HG02763 (cell line): ENCODE measurements at regions not wholly inside any gene's neighbourhood (a gene's known extent, or its start where the extent isn't known, plus 50 kb on each side); places are given as distances from the start of the nearest gene placed in this dataset.
"Not testable (repeated sequence)": the region's sequence is repeated elsewhere in the genome, so short reads cannot be mapped to it uniquely, and the experiment has no call there.

ENCODE experiments used
- ATAC-seq: cut with Tn5 transposase; IDR thresholded peaks from one replicate; pipeline ENCODE4 v1.9.1; 2021; ENCODE audit warnings: mild to moderate bottlenecking, moderate library complexity; ENCODE audit not compliant: unreplicated experiment

- no peak for ATAC-seq
These were observed 647.3 kb upstream of the GHITM start for GRCh38 chr10:83492004-83492403.

- ATAC-seq: no peak
These were observed 626.6 kb upstream of the GHITM start for GRCh38 chr10:83512681-83513080.

GRCh38 chr10:83515001-83515400 is 624.3 kb upstream of the GHITM start:
- no peak for ATAC-seq

- no peak for ATAC-seq
These were observed 622.5 kb upstream of the GHITM start for GRCh38 chr10:83516788-83517187.

GRCh38 chr10:83517456-83517855 is 621.9 kb upstream of the GHITM start:
- no peak for ATAC-seq

- ATAC-seq: no peak
These were observed 620.5 kb upstream of the GHITM start for GRCh38 chr10:83518779-83519178.

- not testable (repeated sequence) for ATAC-seq
These were observed 618.9 kb upstream of the GHITM start for GRCh38 chr10:83520386-83520785.

GRCh38 chr10:83522456-83522855 is 616.9 kb upstream of the GHITM start:
- no peak for ATAC-seq

- ATAC-seq: no peak
These were observed 616.4 kb upstream of the GHITM start for GRCh38 chr10:83522881-83523386.

GRCh38 chr10:83527934-83528333 is 611.4 kb upstream of the GHITM start:
- no peak for ATAC-seq

- no peak for ATAC-seq
These were observed 606.0 kb upstream of the GHITM start for GRCh38 chr10:83533290-83533689.

GRCh38 chr10:83536426-83536825 is 602.9 kb upstream of the GHITM start:
- ATAC-seq: no peak

- no peak for ATAC-seq
These were observed 601.3 kb upstream of the GHITM start for GRCh38 chr10:83538047-83538446.

- ATAC-seq: no peak
These were observed 599.6 kb upstream of the GHITM start for GRCh38 chr10:83539528-83540308.

GRCh38 chr10:83541046-83541445 is 598.3 kb upstream of the GHITM start:
- no peak for ATAC-seq

GRCh38 chr10:83542774-83543411 is 596.4 kb upstream of the GHITM start:
- peak; percentile 48 for ATAC-seq

GRCh38 chr10:83543691-83544462 is 595.4 kb upstream of the GHITM start:
- ATAC-seq: no peak

GRCh38 chr10:83545901-83546391 is 593.4 kb upstream of the GHITM start:
- peak; percentile 33 for ATAC-seq

- not testable (repeated sequence) for ATAC-seq
These were observed 588.1 kb upstream of the GHITM start for GRCh38 chr10:83551190-83551589.

GRCh38 chr10:83553366-83553765 is 585.9 kb upstream of the GHITM start:
- ATAC-seq: no peak

GRCh38 chr10:83555264-83555663 is 584.0 kb upstream of the GHITM start:
- peak; percentile 63 for ATAC-seq
